Prostate gland (tissue), 2 donors: ENCODE measurements at regions not wholly inside any gene's neighbourhood (a gene's known extent, or its start where the extent isn't known, plus 50 kb on each side); places are given as distances from the start of the nearest gene placed in this dataset.

Source experiments
- CTCF ChIP-seq, 4 experiments: fragments of 200-600 bp in 2 of 4; fragments of 450-650 bp in 2 of 4; sonication (generic) in 2 of 4; IDR thresholded peaks; 1 replicate in 3 of 4; 2 replicates in 1 of 4; pipeline ENCODE4 v1.5.1; 2016 to 2019; ENCODE audit warnings: antibody characterized with exemption in 4 of 4, mild to moderate bottlenecking in 2 of 4, moderate library complexity in 2 of 4
- POLR2A ChIP-seq: fragments of 450-650 bp; IDR thresholded peaks from one replicate; pipeline ENCODE4 v1.6.1; 2016; ENCODE audit warnings: antibody characterized with exemption, mild to moderate bottlenecking
- POLR2AphosphoS5 ChIP-seq: sonication (generic); formaldehyde crosslinking; IDR thresholded peaks from one replicate; pipeline ENCODE4 v1.6.1; 2017; ENCODE audit warnings: antibody characterized with exemption

GRCh38 chr6:2599817-2600216 is 150.9 kb downstream of the MYLK4 start:
- TF ChIP-seq POLR2A = no peak
- no peak for TF ChIP-seq CTCF (IDR thresholded peaks at IDR 0.05)
- no peak for TF ChIP-seq POLR2AphosphoS5
